HepG2 (cell line): ENCODE measurements at regions not wholly inside any gene's neighbourhood (a gene's known extent, or its start where the extent isn't known, plus 50 kb on each side); places are given as distances from the start of the nearest gene placed in this dataset.

Experiments
- ATAC-seq: fragments of 200-7000 bp; cut with Tn5 transposase; 3 replicates; pipeline ENCODE4 v1.9.1; 2020; ENCODE audit warnings: mild to moderate bottlenecking, moderate library complexity
- BruUV-seq: library from RNA; stranded (reverse); fragments of 400-500 nt; replicated peaks from 2 replicates; lab custom pipeline; 2021; lab: Mats Ljungman, UMichigan
- CTCF ChIA-PET: fragments of 300-600 bp; formaldehyde crosslinking; extraction: SDS; loops from one replicate; lab custom pipeline; 2021; ENCODE audit warnings: low total read pairs, inconsistent platforms, low intra/inter-chr PET ratio; lab: Yijun Ruan, JAX
- POLR2A ChIA-PET: fragments of 350-600 bp; sonication (Branson Sonifier 250); formaldehyde crosslinking; loops from one replicate; lab custom pipeline; 2020; ENCODE audit warnings: antibody characterized with exemption, inconsistent platforms; lab: Yijun Ruan, JAX
- DNase-seq: peaks from one replicate; pipeline ENCODE4 v3.0.0-alpha.2; 2015; ENCODE audit warnings: low spot score
- FAIRE-seq: peaks from 3 replicates; lab custom pipeline; 2011; peaks lifted over from hg19 to GRCh38; lab: Jason Lieb, UNC
- H2AFZ ChIP-seq: one replicate; pipeline ENCODE4 v1.6.1; 2011; ENCODE audit warnings: low read length, inconsistent platforms
- H3K27ac ChIP-seq: fragments of 300-600 bp; 3 replicates; pipeline ENCODE4 v1.8.0; 2011; ENCODE audit warnings: mixed run types, mild to moderate bottlenecking, mixed read lengths, low read length, inconsistent platforms; ENCODE audit not compliant: insufficient read depth; ENCODE audit errors: extremely low read length
- H3K27me3 ChIP-seq, 2 experiments: fragments of 200-600 bp in 1 of 2; 2 replicates in 1 of 2; 3 replicates in 1 of 2; pipeline versions ENCODE4 v1.6.0 to v1.8.0; 2011; ENCODE audit warnings: low read length in 2 of 2, mild to moderate bottlenecking in 2 of 2, moderate library complexity in 2 of 2, inconsistent platforms in 1 of 2; ENCODE audit not compliant: insufficient read depth in 2 of 2, control insufficient read depth in 1 of 2
- H3K36me3 ChIP-seq, 2 experiments: fragments of 200-600 bp in 1 of 2; replicated peaks in 1 of 2; 2 replicates in 1 of 2; 3 replicates in 1 of 2; pipeline versions ENCODE4 v1.5.1 to v1.8.0; 2011; ENCODE audit warnings: low read length in 2 of 2, inconsistent platforms in 1 of 2; ENCODE audit not compliant: insufficient read depth in 2 of 2, control insufficient read depth in 1 of 2
- H3K4me1 ChIP-seq: 2 replicates; pipeline ENCODE4 v1.5.1; 2012; ENCODE audit warnings: low read length, inconsistent platforms; ENCODE audit not compliant: insufficient read depth
- H3K4me2 ChIP-seq: 2 replicates; pipeline ENCODE4 v1.6.0; 2011; ENCODE audit warnings: low read depth, low read length, inconsistent platforms
- H3K4me3 ChIP-seq, 3 experiments: fragments of 200-600 bp in 1 of 3; sonication (generic), shearing (Covaris generic) in 1 of 3; replicated peaks in 1 of 3; 2 replicates each; pipeline ENCODE4 v1.5.1; 2011 to 2016; ENCODE audit warnings: low read length in 3 of 3, inconsistent platforms in 2 of 3, low read depth in 2 of 3, mild to moderate bottlenecking in 2 of 3, control low read depth in 1 of 3, mixed read lengths in 1 of 3; ENCODE audit not compliant: insufficient read depth in 1 of 3
- H3K79me2 ChIP-seq: one replicate; pipeline ENCODE4 v1.6.1; 2011; ENCODE audit warnings: low read length, inconsistent platforms; ENCODE audit not compliant: insufficient read depth
- H3K9ac ChIP-seq: 2 replicates; pipeline ENCODE4 v1.6.0; 2011; ENCODE audit warnings: mild to moderate bottlenecking, low read depth, low read length, inconsistent platforms; ENCODE audit not compliant: insufficient read depth
- H3K9me3 ChIP-seq: 2 replicates; pipeline ENCODE4 v1.5.1; 2012; ENCODE audit warnings: mild to moderate bottlenecking, low read length
- H4K20me1 ChIP-seq: 2 replicates; pipeline ENCODE4 v1.6.0; 2011; ENCODE audit warnings: inconsistent platforms, mild to moderate bottlenecking, low read length, moderate library complexity; ENCODE audit not compliant: insufficient read depth
- ATF3 ChIP-seq: sonication (generic); formaldehyde crosslinking; IDR thresholded peaks from 2 replicates; pipeline ENCODE4 v1.4.0; 2020; ENCODE audit warnings: missing genetic modification reagents
- CERS6 ChIP-seq: sonication (generic); formaldehyde crosslinking; IDR thresholded peaks from 2 replicates; pipeline ENCODE4 v1.5.0; 2020; ENCODE audit warnings: missing genetic modification reagents
- EEA1 ChIP-seq: sonication (generic); formaldehyde crosslinking; IDR thresholded peaks from 2 replicates; pipeline ENCODE4 v1.5.1; 2020; ENCODE audit warnings: mild to moderate bottlenecking, missing genetic modification reagents, borderline replicate concordance
- GLI4 ChIP-seq: sonication (generic); formaldehyde crosslinking; IDR thresholded peaks from 2 replicates; pipeline ENCODE4 v1.5.1; 2020; ENCODE audit warnings: missing genetic modification reagents, mild to moderate bottlenecking, moderate library complexity, borderline replicate concordance
- JUN ChIP-seq: sonication (generic); formaldehyde crosslinking; IDR thresholded peaks from 2 replicates; pipeline ENCODE4 v1.4.0; 2020; ENCODE audit warnings: mild to moderate bottlenecking, missing genetic modification reagents
- KLF9 ChIP-seq: IDR thresholded peaks from 2 replicates; pipeline ENCODE4 v1.6.1; 2016; ENCODE audit warnings: low read depth
- SALL1 ChIP-seq: sonication (generic); formaldehyde crosslinking; IDR thresholded peaks from 2 replicates; pipeline ENCODE4 v1.8.0; 2022; ENCODE audit warnings: mild to moderate bottlenecking, missing genetic modification reagents
- TCF7 ChIP-seq: sonication (generic); IDR thresholded peaks from 2 replicates; pipeline ENCODE4 v1.6.1; 2016; ENCODE audit warnings: antibody characterized with exemption, low read depth
- THRA ChIP-seq: sonication (generic); formaldehyde crosslinking; IDR thresholded peaks from 2 replicates; pipeline ENCODE4 v1.4.0; 2020; ENCODE audit warnings: missing genetic modification reagents, borderline replicate concordance
- ZNF160 ChIP-seq: sonication (generic); formaldehyde crosslinking; IDR thresholded peaks from 2 replicates; pipeline ENCODE4 v1.8.0; 2022; ENCODE audit warnings: mild to moderate bottlenecking, inconsistent platforms, missing genetic modification reagents
- ZNF234 ChIP-seq: sonication (generic); formaldehyde crosslinking; conservative IDR thresholded peaks from 2 replicates; pipeline ENCODE4 v1.5.1; 2020; ENCODE audit warnings: mild to moderate bottlenecking, missing genetic modification reagents
- ZNF569 ChIP-seq: sonication (generic); formaldehyde crosslinking; IDR thresholded peaks from 2 replicates; pipeline ENCODE4 v1.5.0; 2020; ENCODE audit warnings: mild to moderate bottlenecking, missing genetic modification reagents, moderate library complexity, borderline replicate concordance
- ZNF720 ChIP-seq: sonication (generic); formaldehyde crosslinking; IDR thresholded peaks from 2 replicates; pipeline ENCODE4 v1.4.0; 2020; ENCODE audit warnings: missing genetic modification reagents
- ZNF775 ChIP-seq: sonication (generic); formaldehyde crosslinking; IDR thresholded peaks from 2 replicates; pipeline ENCODE4 v1.4.0; 2020; ENCODE audit warnings: missing genetic modification reagents, mild to moderate bottlenecking, moderate library complexity, borderline replicate concordance
- WGBS: methylation state at CpG from one replicate; pipeline ENCODE4 v1.1.6; 2017; ENCODE audit warnings: low lambda C conversion rate; 5-methylcytosine and 5-hydroxymethylcytosine counted together
- in situ Hi-C: cut with HindIII; loops from 2 replicates; pipeline ENCODE4 v1.10.0; 2017; ENCODE audit warnings: low pct_unique_long_range_greater_than_20kb; ENCODE audit not compliant: extremely low pct_ligation_motif_present
- intact Hi-C: fragments of 100-400 bp; cut with micrococcal nuclease; formaldehyde crosslinking; loops from one replicate; pipeline ENCODE4 v1.10.0; 2022; ENCODE audit not compliant: unreplicated experiment
- TF ChIP-seq, protein P1 (sequence below): IDR thresholded peaks from 2 replicates; pipeline ENCODE4 v1.6.1; 2016; ENCODE audit warnings: missing biosample characterization, missing genetic modification reagents, low read depth
- TF ChIP-seq, protein P2 (sequence below): sonication (generic); formaldehyde crosslinking; IDR thresholded peaks from 2 replicates; pipeline ENCODE4 v1.8.1; 2023; ENCODE audit warnings: mild to moderate bottlenecking, moderate library complexity, missing genetic modification reagents

- H4K20me1 ChIP-seq: no peaks in the 10 kb centered on the region
- POLR2A ChIA-PET: no interaction called here
- H2AFZ ChIP-seq: no peak overlapping the region
- no peaks in the 10 kb centered on the region; a peak in 1 of 5 replicates for H3K27me3 ChIP-seq
- ATAC-seq (no peak), DNase-seq (no peak), FAIRE-seq (no peak)
- no peaks in the 10 kb centered on the region for H3K4me1 ChIP-seq
- TF ChIP-seq ZNF775 (CRISPR knock-in tag) (no peak), EEA1 (no peak), ATF3 (no peak), SALL1 (CRISPR knock-in tag) (no peak), THRA (CRISPR knock-in tag) (no peak), ZNF160 (CRISPR knock-in tag) (no peak), ZNF234 (CRISPR knock-in tag) (no peak), GLI4 (CRISPR knock-in tag) (no peak), CERS6 (CRISPR knock-in tag) (no peak), JUN (CRISPR knock-in tag) (no peak), ZNF720 (CRISPR knock-in tag) (no peak), ZNF569 (CRISPR knock-in tag) (no peak), KLF9 (CRISPR knock-in tag) (no peak), TCF7 (no peak)
- TF ChIP-seq, protein P1, sequence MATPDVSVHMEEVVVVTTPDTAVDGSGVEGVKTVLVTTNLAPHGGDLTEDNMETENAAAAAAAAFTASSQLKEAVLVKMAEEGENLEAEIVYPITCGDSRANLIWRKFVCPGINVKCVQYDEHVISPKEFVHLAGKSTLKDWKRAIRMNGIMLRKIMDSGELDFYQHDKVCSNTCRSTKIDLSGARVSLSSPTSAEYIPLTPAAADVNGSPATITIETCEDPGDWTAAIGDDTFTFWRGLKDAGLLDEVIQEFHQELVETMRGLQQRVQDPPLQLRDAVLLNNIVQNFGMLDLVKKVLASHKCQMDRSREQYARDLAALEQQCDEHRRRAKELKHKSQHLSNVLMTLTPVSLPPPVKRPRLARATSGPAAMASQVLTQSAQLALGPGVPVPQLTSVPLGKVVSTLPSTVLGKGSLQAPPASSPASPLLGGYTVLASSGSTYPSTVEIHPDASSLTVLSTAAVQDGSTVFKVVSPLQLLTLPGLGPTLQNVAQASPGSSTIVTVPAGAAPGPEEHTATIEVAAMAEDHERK (CRISPR knock-in tag): no peak
- TF ChIP-seq, protein P2, sequence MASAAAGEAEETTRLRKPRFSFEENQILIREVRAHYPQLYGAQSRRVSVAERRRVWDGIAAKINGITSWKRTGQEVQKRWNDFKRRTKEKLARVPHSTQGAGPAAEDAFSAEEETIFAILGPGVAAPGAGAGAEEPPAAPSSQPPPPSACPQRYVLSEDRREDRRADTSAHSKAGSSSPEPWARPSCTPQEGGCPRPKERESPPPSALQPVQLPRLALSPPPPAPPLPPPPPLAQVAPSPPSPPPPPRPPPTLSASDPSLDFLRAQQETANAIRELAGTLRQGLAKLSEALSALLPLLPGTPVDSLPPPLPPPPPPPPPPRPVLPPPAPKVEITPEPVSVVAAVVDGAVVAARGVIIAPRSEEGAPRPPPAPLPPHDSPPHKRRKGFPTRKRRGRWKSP (CRISPR knock-in tag): no peak
- H3K79me2 ChIP-seq: no peaks in the 10 kb centered on the region
- H3K4me3 ChIP-seq: no peak overlapping the region
- in situ Hi-C loops (no loop called here), intact Hi-C loops (no loop called here)
- 13% methylated on average over 4 of the region's 4 CpGs for WGBS
- CTCF ChIA-PET: no interaction called here
- no peak overlapping the region for H3K4me2 ChIP-seq
- no peak overlapping the region for H3K9ac ChIP-seq
- BruUV-seq: no TSS peak
- no peaks in the 10 kb centered on the region for H3K36me3 ChIP-seq
- H3K9me3 ChIP-seq: no peaks in the 10 kb centered on the region
- no peak overlapping the region for H3K27ac ChIP-seq
These were observed 54.1 kb upstream of the ATP2C1 start for GRCh38 chr3:130839813-130840212.
